Thyroid gland (tissue), 4 donors: ENCODE measurements at regions not wholly inside any gene's neighbourhood (a gene's known extent, or its start where the extent isn't known, plus 50 kb on each side); places are given as distances from the start of the nearest gene placed in this dataset.

Experiments
- DNase-seq, 2 donors: peaks; one replicate each; pipeline ENCODE4 v3.0.0-alpha.2; 2019
- H3K27ac ChIP-seq, 3 donors: fragments of 200-600 bp; sonication (generic); 1 replicate in 2 of 3; 2 replicates in 1 of 3; pipeline ENCODE4 v1.5.1; 2016 to 2019; ENCODE audit warnings: mild to moderate bottlenecking in 1 of 3, moderate library complexity in 1 of 3
- H3K27me3 ChIP-seq: fragments of 200-600 bp; sonication (generic); one replicate; pipeline ENCODE4 v1.5.1; 2019
- H3K36me3 ChIP-seq, 2 donors: fragments of 200-600 bp; sonication (generic); one replicate each; pipeline ENCODE4 v1.5.1; 2016 to 2019
- H3K4me1 ChIP-seq, 2 donors: fragments of 200-600 bp; sonication (generic); one replicate each; pipeline ENCODE4 v1.5.1; 2017 to 2019
- H3K4me3 ChIP-seq, 3 donors: fragments of 200-600 bp; sonication (generic); replicated peaks in 1 of 3; 1 replicate in 2 of 3; 2 replicates in 1 of 3; pipeline ENCODE4 v1.5.1; 2016; ENCODE audit warnings: mild to moderate bottlenecking in 1 of 3
- H3K9me3 ChIP-seq: fragments of 200-600 bp; sonication (generic); one replicate; pipeline ENCODE4 v1.5.1; 2017
- POLR2A ChIP-seq, 2 donors: fragments of 450-650 bp; IDR thresholded peaks; one replicate each; pipeline ENCODE4 v1.6.1; 2017; ENCODE audit warnings: antibody characterized with exemption in 2 of 2, mild to moderate bottlenecking in 2 of 2, moderate library complexity in 1 of 2
- WGBS, 2 donors: methylation state at CpG; one replicate each; pipeline ENCODE4 v1.1.5; 2017; 5-methylcytosine and 5-hydroxymethylcytosine counted together
- intact Hi-C: fragments of 100-400 bp; cut with DNase I; formaldehyde crosslinking; loops from one replicate; pipeline ENCODE4 v1.15.1; 2023
- TF ChIP-seq, protein P1 (sequence below), 6 experiments: fragments of 200-600 bp in 3 of 6; fragments of 450-650 bp in 3 of 6; sonication (generic) in 3 of 6; IDR thresholded peaks; one replicate each; pipeline ENCODE4 v1.5.1; 2016 to 2019; ENCODE audit warnings: antibody characterized with exemption in 6 of 6, mild to moderate bottlenecking in 2 of 6, inconsistent platforms in 1 of 6, moderate library complexity in 1 of 6

DNA sequence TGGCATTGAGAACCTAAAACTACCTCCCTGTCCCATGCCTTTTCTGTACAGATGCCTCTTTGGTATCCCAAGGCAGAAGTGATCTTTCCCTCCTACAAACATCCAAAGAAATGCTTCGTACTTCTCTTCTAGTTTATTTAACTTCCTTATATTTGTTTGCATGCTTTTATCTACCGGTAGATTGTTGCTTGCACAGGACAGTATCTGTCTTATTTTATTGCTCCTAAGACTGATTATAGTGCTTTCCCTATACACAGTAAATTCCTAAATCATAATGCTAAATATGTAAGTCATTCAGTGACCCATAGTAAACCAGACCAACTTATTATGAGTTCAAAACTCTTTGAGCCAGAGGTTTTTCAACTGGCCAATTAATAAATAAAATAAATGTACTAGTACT lies 156.9 kb downstream of the PRELID2 start:
- no peaks in the 10 kb centered on the region for H3K27me3 ChIP-seq
- intact Hi-C loops: loop anchor here (10.0 kb wide), 1 partner anchor 447 kb away; no protein-coding TSS in a partner anchor
- H3K9me3 ChIP-seq: no peaks in the 10 kb centered on the region
- DNase-seq: no peak
- no peak overlapping the region for H3K27ac ChIP-seq
- no peaks in the 10 kb centered on the region for H3K36me3 ChIP-seq
- 80 to 95% methylated on average over 2 of the region's 2 CpGs for WGBS, 2 donors
- H3K4me3 ChIP-seq: no peak overlapping the region
- peaks cover 0 to 7% of the 10 kb centered on the region in 2 donors for H3K4me1 ChIP-seq
- TF ChIP-seq POLR2A (IDR thresholded peaks at IDR 0.05): no peak

DNA sequence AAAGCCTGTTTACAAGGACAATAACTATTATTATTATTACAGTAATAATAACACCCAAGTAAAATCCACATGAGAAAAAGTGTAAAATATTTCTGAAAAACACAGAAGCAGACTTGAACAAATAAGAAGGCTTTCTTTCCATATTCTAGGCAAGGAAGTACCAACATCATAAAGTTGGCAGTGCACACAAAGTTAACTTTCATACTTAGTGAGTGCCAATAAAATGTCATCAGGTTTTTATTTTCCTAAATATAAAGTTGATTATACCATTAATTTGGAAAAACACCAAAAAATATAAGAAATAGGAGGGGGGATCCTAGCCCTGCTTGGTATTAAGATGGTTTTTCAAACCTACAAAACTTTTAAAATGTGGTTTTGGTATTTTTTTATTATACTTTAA lies 161.4 kb downstream of the PRELID2 start:
- H3K4me1 ChIP-seq: no peaks in the 10 kb centered on the region
- TF ChIP-seq, protein P1, sequence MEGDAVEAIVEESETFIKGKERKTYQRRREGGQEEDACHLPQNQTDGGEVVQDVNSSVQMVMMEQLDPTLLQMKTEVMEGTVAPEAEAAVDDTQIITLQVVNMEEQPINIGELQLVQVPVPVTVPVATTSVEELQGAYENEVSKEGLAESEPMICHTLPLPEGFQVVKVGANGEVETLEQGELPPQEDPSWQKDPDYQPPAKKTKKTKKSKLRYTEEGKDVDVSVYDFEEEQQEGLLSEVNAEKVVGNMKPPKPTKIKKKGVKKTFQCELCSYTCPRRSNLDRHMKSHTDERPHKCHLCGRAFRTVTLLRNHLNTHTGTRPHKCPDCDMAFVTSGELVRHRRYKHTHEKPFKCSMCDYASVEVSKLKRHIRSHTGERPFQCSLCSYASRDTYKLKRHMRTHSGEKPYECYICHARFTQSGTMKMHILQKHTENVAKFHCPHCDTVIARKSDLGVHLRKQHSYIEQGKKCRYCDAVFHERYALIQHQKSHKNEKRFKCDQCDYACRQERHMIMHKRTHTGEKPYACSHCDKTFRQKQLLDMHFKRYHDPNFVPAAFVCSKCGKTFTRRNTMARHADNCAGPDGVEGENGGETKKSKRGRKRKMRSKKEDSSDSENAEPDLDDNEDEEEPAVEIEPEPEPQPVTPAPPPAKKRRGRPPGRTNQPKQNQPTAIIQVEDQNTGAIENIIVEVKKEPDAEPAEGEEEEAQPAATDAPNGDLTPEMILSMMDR (IDR thresholded peaks at IDR 0.05): no peak
- TF ChIP-seq POLR2A (IDR thresholded peaks at IDR 0.05): no peak
- no peaks in the 10 kb centered on the region for H3K9me3 ChIP-seq
- intact Hi-C loops: loop anchor here (10.0 kb wide), 1 partner anchor 451 kb away; no protein-coding TSS in a partner anchor
- H3K4me3 ChIP-seq: no peak overlapping the region
- H3K27me3 ChIP-seq: no peaks in the 10 kb centered on the region
- H3K36me3 ChIP-seq: no peaks in the 10 kb centered on the region
- no peak overlapping the region for H3K27ac ChIP-seq
- DNase-seq: no peak

- Histone ChIP-seq H3K27me3 (no peaks in the 10 kb centered on the region), H3K4me3 (no peak overlapping the region), H3K27ac (no peak overlapping the region), H3K9me3 (no peaks in the 10 kb centered on the region), H3K36me3 (no peaks in the 10 kb centered on the region), H3K4me1 (no peaks in the 10 kb centered on the region)
- intact Hi-C loops: no loop called here
- 69 to 88% methylated on average over 3 of the region's 3 CpGs for whole genome bisulfite sequencing, 2 donors
- TF ChIP-seq POLR2A (IDR thresholded peaks at IDR 0.05): no peak
- TF ChIP-seq, protein P1 (IDR thresholded peaks at IDR 0.05): no peak
- DNase-seq: no peak
These were observed 166.4 kb downstream of the PRELID2 start for GRCh38 chr5:145668714-145669113.

- TF ChIP-seq, protein P1 (IDR thresholded peaks at IDR 0.05): no peak
- no peak for TF ChIP-seq POLR2A (IDR thresholded peaks at IDR 0.05)
- Histone ChIP-seq H3K27ac (no peak overlapping the region), H3K9me3 (no peaks in the 10 kb centered on the region), H3K36me3 (no peaks in the 10 kb centered on the region), H3K4me3 (no peak overlapping the region), H3K27me3 (no peaks in the 10 kb centered on the region), H3K4me1 (no peaks in the 10 kb centered on the region)
- DNase-seq: no peak
- 97 to 98% methylated on average over 3 of the region's 3 CpGs for WGBS, 2 donors
- intact Hi-C loops: no loop called here
These were observed 167.4 kb downstream of the PRELID2 start for GRCh38 chr5:145667742-145668141.

GRCh38 chr5:145666591-145666990 lies 168.6 kb downstream of the PRELID2 start:
- 84 to 87% methylated on average over 3 of the region's 3 CpGs for WGBS, 2 donors
- TF ChIP-seq POLR2A (IDR thresholded peaks at IDR 0.05): no peak
- TF ChIP-seq, protein P1 (IDR thresholded peaks at IDR 0.05): no peak
- Histone ChIP-seq H3K27ac (no peak overlapping the region), H3K4me1 (no peaks in the 10 kb centered on the region), H3K9me3 (no peaks in the 10 kb centered on the region), H3K4me3 (no peak overlapping the region), H3K36me3 (no peaks in the 10 kb centered on the region), H3K27me3 (no peaks in the 10 kb centered on the region)
- DNase-seq: no peak
- intact Hi-C loops: no loop called here
